Endothelial cell of umbilical vein (primary cell): ENCODE measurements at regions not wholly inside any gene's neighbourhood (a gene's known extent, or its start where the extent isn't known, plus 50 kb on each side); places are given as distances from the start of the nearest gene placed in this dataset.

ENCODE experiments used
- BruUV-seq: library from RNA; stranded (reverse); fragments of 400-500 nt; replicated peaks from 2 replicates; lab custom pipeline; 2021; lab: Mats Ljungman, UMichigan
- CTCF ChIA-PET: fragments of 300-600, 350-600 bp; sonication (Branson Sonifier 250); formaldehyde crosslinking; loops from one replicate; lab custom pipeline; 2021; ENCODE audit warnings: antibody characterized with exemption, inconsistent platforms; lab: Charles Lee
- POLR2A ChIA-PET: fragments of 300-600, 350-600 bp; sonication (Branson Sonifier 250); formaldehyde crosslinking; loops from one replicate; lab custom pipeline; 2021; ENCODE audit warnings: antibody characterized with exemption, inconsistent platforms; lab: Charles Lee
- DNase-seq: peaks from one replicate; pipeline ENCODE4 v3.0.0-alpha.2; 2011; ENCODE audit warnings: low read depth, low spot score
- FAIRE-seq: peaks from 2 replicates; lab custom pipeline; 2011; peaks lifted over from hg19 to GRCh38; lab: Jason Lieb, UNC
- H2AFZ ChIP-seq: 2 replicates; pipeline ENCODE4 v1.6.0; 2012; ENCODE audit warnings: low read depth, low read length, control low read depth, inconsistent platforms
- H3K27ac ChIP-seq: 2 replicates; pipeline ENCODE4 v1.5.1; 2011; ENCODE audit warnings: low read depth, mild to moderate bottlenecking, control low read depth, low read length, moderate library complexity; ENCODE audit not compliant: insufficient read depth
- H3K27me3 ChIP-seq, 2 experiments: 2 replicates each; pipeline versions ENCODE4 v1.6.0 to v1.6.1; 2011; ENCODE audit warnings: low read length in 2 of 2, mixed read lengths in 1 of 2; ENCODE audit not compliant: control insufficient read depth in 2 of 2, insufficient read depth in 2 of 2
- H3K36me3 ChIP-seq, 2 experiments: 2 replicates in 1 of 2; 3 replicates in 1 of 2; pipeline ENCODE4 v1.5.1; 2011; ENCODE audit warnings: low read length in 2 of 2, mild to moderate bottlenecking in 1 of 2, moderate library complexity in 1 of 2; ENCODE audit not compliant: control insufficient read depth in 2 of 2, insufficient read depth in 2 of 2; ENCODE audit errors: extremely low read depth in 1 of 2
- H3K4me1 ChIP-seq: 3 replicates; pipeline ENCODE4 v1.5.1; 2011; ENCODE audit warnings: mild to moderate bottlenecking, low read length; ENCODE audit not compliant: control insufficient read depth, insufficient read depth; ENCODE audit errors: extremely low read depth
- H3K4me2 ChIP-seq: 2 replicates; pipeline ENCODE4 v1.6.1; 2011; ENCODE audit warnings: low read length, control low read depth, mixed read lengths; ENCODE audit not compliant: insufficient read depth
- H3K4me3 ChIP-seq, 3 experiments: fragments of 200-600 bp in 1 of 3; sonication (generic), shearing (Covaris generic) in 1 of 3; replicated peaks in 1 of 3; 2 replicates each; pipeline ENCODE4 v1.5.1; 2011 to 2016; ENCODE audit warnings: control low read depth in 3 of 3, low read length in 3 of 3, mild to moderate bottlenecking in 2 of 3, inconsistent platforms in 1 of 3, low read depth in 1 of 3, moderate library complexity in 1 of 3; ENCODE audit not compliant: insufficient read depth in 1 of 3
- H3K79me2 ChIP-seq: 2 replicates; pipeline ENCODE4 v1.6.0; 2012; ENCODE audit warnings: low read length, inconsistent platforms; ENCODE audit not compliant: control insufficient read depth, insufficient read depth
- H3K9ac ChIP-seq: replicated peaks from 2 replicates; pipeline ENCODE3; 2011; ENCODE audit warnings: low read length, control low read depth; ENCODE audit not compliant: insufficient read depth; ENCODE audit errors: extremely low read depth
- H3K9me1 ChIP-seq: replicated peaks from 3 replicates; pipeline ENCODE4 v1.6.0; 2011; ENCODE audit warnings: mild to moderate bottlenecking, low read length; ENCODE audit not compliant: control insufficient read depth, insufficient read depth; ENCODE audit errors: extremely low read depth
- H3K9me3 ChIP-seq: replicated peaks from 2 replicates; pipeline ENCODE4 v1.5.1; 2012; ENCODE audit warnings: low read length, inconsistent platforms; ENCODE audit not compliant: control insufficient read depth, insufficient read depth
- H4K20me1 ChIP-seq: replicated peaks from 2 replicates; pipeline ENCODE3; 2011; ENCODE audit warnings: mild to moderate bottlenecking, low read length; ENCODE audit not compliant: control insufficient read depth, insufficient read depth; ENCODE audit errors: extremely low read depth
- EZH2 ChIP-seq: IDR thresholded peaks from 2 replicates; pipeline ENCODE4 v1.6.1; 2012; ENCODE audit warnings: borderline replicate concordance, low read depth, mild to moderate bottlenecking, moderate library complexity, low read length, inconsistent platforms; ENCODE audit not compliant: severe bottlenecking
- FOS ChIP-seq: IDR thresholded peaks from 2 replicates; pipeline ENCODE4 v1.6.1; 2011; ENCODE audit warnings: mild to moderate bottlenecking, low read length, moderate library complexity, borderline replicate concordance; ENCODE audit not compliant: insufficient read depth
- GATA2 ChIP-seq: IDR thresholded peaks from 2 replicates; pipeline ENCODE4 v1.7.0; 2011; ENCODE audit warnings: low read depth, mild to moderate bottlenecking, moderate library complexity, mixed read lengths, low read length; ENCODE audit not compliant: insufficient read length, insufficient read depth
- JUN ChIP-seq: IDR thresholded peaks from 2 replicates; pipeline ENCODE4 v1.6.1; 2011; ENCODE audit warnings: borderline replicate concordance, low read depth; ENCODE audit not compliant: insufficient read length, insufficient read depth
- MAX ChIP-seq: IDR thresholded peaks from 2 replicates; pipeline ENCODE4 v1.6.1; 2011; ENCODE audit not compliant: insufficient read depth, insufficient read length
- MYC ChIP-seq: IDR thresholded peaks from one replicate; pipeline ENCODE4 v1.6.1; 2011; ENCODE audit warnings: mild to moderate bottlenecking, low read depth, low read length
- POLR2A ChIP-seq: IDR thresholded peaks from 2 replicates; pipeline ENCODE4 v1.6.1; 2012; ENCODE audit warnings: low read depth, mild to moderate bottlenecking, control low read depth, low read length
- POLR2AphosphoS5 ChIP-seq: IDR thresholded peaks from 2 replicates; pipeline ENCODE4 v1.6.1; 2012; ENCODE audit warnings: low read depth, mild to moderate bottlenecking, control low read depth, low read length, moderate library complexity; ENCODE audit not compliant: insufficient read depth
- dilution Hi-C: fragments of 300-500 bp; cut with MboI; formaldehyde crosslinking; loops from one replicate; pipeline ENCODE4 v1.15.0; 2019; ENCODE audit warnings: low sequenced_read_pairs; ENCODE audit not compliant: extremely low pct_ligation_motif_present
- intact Hi-C: fragments of 100-400 bp; cut with micrococcal nuclease; formaldehyde crosslinking; loops from one replicate; pipeline ENCODE4 v1.10.0; 2022
- TF ChIP-seq, protein P1 (sequence below), 2 donors: IDR thresholded peaks; 1 replicate in 1 of 2; 2 replicates in 1 of 2; pipeline ENCODE4 v1.5.1; 2011; ENCODE audit warnings: low read length in 2 of 2, mild to moderate bottlenecking in 2 of 2, moderate library complexity in 2 of 2, control low read depth in 1 of 2, inconsistent platforms in 1 of 2, low read depth in 1 of 2; ENCODE audit not compliant: insufficient read depth in 1 of 2; ENCODE audit errors: extremely low read depth in 1 of 2

- intact Hi-C loops: no loop called here
- H3K9ac ChIP-seq: no peak overlapping the region
- H4K20me1 ChIP-seq: no peaks in the 10 kb centered on the region
- no peak overlapping the region for H3K27ac ChIP-seq
- dilution Hi-C loops: no loop called here
- ChIA-PET CTCF (interaction anchor here (0.9 kb wide), 1 partner anchor 9 kb away, joined by 3 read pairs; no protein-coding TSS in a partner anchor), POLR2A (no interaction called here)
- H3K4me2 ChIP-seq: no peak overlapping the region
- no peak overlapping the region for H2AFZ ChIP-seq
- H3K9me1 ChIP-seq: no peaks in the 10 kb centered on the region
- peaks cover 1% of the 10 kb centered on the region for H3K9me3 ChIP-seq
- no TSS peak for BruUV-seq
- TF ChIP-seq, protein P1, sequence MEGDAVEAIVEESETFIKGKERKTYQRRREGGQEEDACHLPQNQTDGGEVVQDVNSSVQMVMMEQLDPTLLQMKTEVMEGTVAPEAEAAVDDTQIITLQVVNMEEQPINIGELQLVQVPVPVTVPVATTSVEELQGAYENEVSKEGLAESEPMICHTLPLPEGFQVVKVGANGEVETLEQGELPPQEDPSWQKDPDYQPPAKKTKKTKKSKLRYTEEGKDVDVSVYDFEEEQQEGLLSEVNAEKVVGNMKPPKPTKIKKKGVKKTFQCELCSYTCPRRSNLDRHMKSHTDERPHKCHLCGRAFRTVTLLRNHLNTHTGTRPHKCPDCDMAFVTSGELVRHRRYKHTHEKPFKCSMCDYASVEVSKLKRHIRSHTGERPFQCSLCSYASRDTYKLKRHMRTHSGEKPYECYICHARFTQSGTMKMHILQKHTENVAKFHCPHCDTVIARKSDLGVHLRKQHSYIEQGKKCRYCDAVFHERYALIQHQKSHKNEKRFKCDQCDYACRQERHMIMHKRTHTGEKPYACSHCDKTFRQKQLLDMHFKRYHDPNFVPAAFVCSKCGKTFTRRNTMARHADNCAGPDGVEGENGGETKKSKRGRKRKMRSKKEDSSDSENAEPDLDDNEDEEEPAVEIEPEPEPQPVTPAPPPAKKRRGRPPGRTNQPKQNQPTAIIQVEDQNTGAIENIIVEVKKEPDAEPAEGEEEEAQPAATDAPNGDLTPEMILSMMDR (IDR thresholded peaks at IDR 0.05; ENCODE audit: extremely low read depth in 1 of 2, insufficient read depth in 1 of 2, low read depth in 1 of 2, low read length in 2 of 2): no peak
- no peak for TF ChIP-seq FOS
- TF ChIP-seq MYC: no peak
- no peak for TF ChIP-seq POLR2A
- TF ChIP-seq JUN: no peak
- no peak for TF ChIP-seq POLR2AphosphoS5
- no peak for TF ChIP-seq MAX
- no peak for TF ChIP-seq EZH2
- no peak for TF ChIP-seq GATA2
- FAIRE-seq: no peak
- no peaks in the 10 kb centered on the region for H3K36me3 ChIP-seq
- no peaks in the 10 kb centered on the region for H3K4me1 ChIP-seq
- DNase-seq: no peak
- no peaks in the 10 kb centered on the region for H3K79me2 ChIP-seq
- no peak overlapping the region for H3K4me3 ChIP-seq
- H3K27me3 ChIP-seq: no peaks in the 10 kb centered on the region
Measured at GRCh38 chr6:86128130-86128814, 485.6 kb upstream of the SYNCRIP start.
